AG04449 (cell line): ENCODE measurements at regions not wholly inside any gene's neighbourhood (a gene's known extent, or its start where the extent isn't known, plus 50 kb on each side); places are given as distances from the start of the nearest gene placed in this dataset.
A peak's percentile ranks its signal among the peaks of the same experiment; 100 is the strongest.
"Not testable (repeated sequence)": the region's sequence is repeated elsewhere in the genome, so short reads cannot be mapped to it uniquely, and the experiment has no call there.

Experiments
- CTCF ChIA-PET: fragments of 350-600 bp; formaldehyde crosslinking; extraction: SDS; loops from one replicate; lab custom pipeline; 2021; ENCODE audit warnings: antibody characterized with exemption; lab: Yijun Ruan, JAX
- POLR2A ChIA-PET: fragments of 400-600, 350-600 bp; formaldehyde crosslinking; extraction: SDS; loops from one replicate; lab custom pipeline; 2020; ENCODE audit warnings: antibody characterized with exemption, inconsistent platforms; lab: Yijun Ruan, JAX
- DNase-seq: peaks from one replicate; pipeline ENCODE4 v3.0.0-alpha.2; 2010; ENCODE audit warnings: low read depth, low spot score
- H3K4me3 ChIP-seq: 2 replicates; pipeline ENCODE4 v1.5.1; 2011; ENCODE audit warnings: low read depth, mild to moderate bottlenecking, control low read depth, low read length
- CTCF ChIP-seq: IDR thresholded peaks from one replicate; pipeline ENCODE4 v1.5.1; 2011; ENCODE audit warnings: mild to moderate bottlenecking, moderate library complexity, low read length, control low read depth, inconsistent platforms; ENCODE audit not compliant: insufficient read depth; ENCODE audit errors: missing control alignments

GRCh38 chr13:24986826-24987225 lies 109.1 kb upstream of the PABPC3 start:
- ChIA-PET POLR2A (no interaction called here), CTCF (no interaction called here)
- no peak for TF ChIP-seq CTCF
- no peak overlapping the region for H3K4me3 ChIP-seq
- DNase-seq, result no peak

GRCh38 chr13:24989959-24990358 lies 106.0 kb upstream of the PABPC3 start:
- H3K4me3 ChIP-seq, DNase-seq, POLR2A ChIA-PET: not testable (repeated sequence)
- CTCF ChIA-PET, result interaction anchor here (2.4 kb wide), 1 partner anchor 13 kb away, joined by 6 read pairs; no protein-coding TSS in a partner anchor

GRCh38 chr13:24992946-24993345 lies 103.0 kb upstream of the PABPC3 start:
- H3K4me3 ChIP-seq, CTCF ChIA-PET, POLR2A ChIA-PET, DNase-seq: not testable (repeated sequence)

GRCh38 chr13:24995225-24995804 lies 100.6 kb upstream of the PABPC3 start:
- POLR2A ChIA-PET, result no interaction called here
- peak; percentile 78 for TF ChIP-seq CTCF
- CTCF ChIA-PET, result interaction anchor here (0.6 to 2.7 kb wide), 23 partner anchors 7 to 254 kb away, joined by 3 to 19 read pairs (median 4); a partner anchor contains a TSS

GRCh38 chr13:24997367-24997967 lies 98.5 kb upstream of the PABPC3 start:
- H3K4me3 ChIP-seq, result no peak overlapping the region
- ChIA-PET CTCF (interaction anchor here (1.0 to 1.5 kb wide), 2 partner anchors 9 to 29 kb away, joined by 3 read pairs; no protein-coding TSS in a partner anchor), POLR2A (no interaction called here)
- no peak for DNase-seq
- TF ChIP-seq CTCF, result peak; percentile 52

More at GRCh38 chr13:24995225-24995804, 100.6 kb upstream of the PABPC3 start:
- no peak overlapping the region for H3K4me3 ChIP-seq
- peak; percentile 45 for DNase-seq

GRCh38 chr13:24998433-24998832 lies 97.5 kb upstream of the PABPC3 start:
- POLR2A ChIA-PET, result no interaction called here
- no peak for TF ChIP-seq CTCF

GRCh38 chr13:25001476-25002206 lies 94.3 kb upstream of the PABPC3 start:
- POLR2A ChIA-PET, result no interaction called here
- CTCF ChIA-PET, result interaction anchor here (1.5 kb wide), 1 partner anchor 7 kb away, joined by 5 read pairs; no protein-coding TSS in a partner anchor
- H3K4me3 ChIP-seq, result no peak overlapping the region
- no peak for DNase-seq
- TF ChIP-seq CTCF, result no peak

More at GRCh38 chr13:24998433-24998832, 97.5 kb upstream of the PABPC3 start:
- CTCF ChIA-PET, result interaction anchor here (1.0 to 1.5 kb wide), 2 partner anchors 10 to 30 kb away, joined by 3 read pairs; no protein-coding TSS in a partner anchor
- H3K4me3 ChIP-seq, result no peak overlapping the region
- DNase-seq, result no peak
